Hepatocyte (in vitro differentiated cells): ENCODE measurements at regions not wholly inside any gene's neighbourhood (a gene's known extent, or its start where the extent isn't known, plus 50 kb on each side); places are given as distances from the start of the nearest gene placed in this dataset.

Experiments
- DNase-seq: peaks from one replicate; pipeline ENCODE4 v3.0.0-alpha.2; 2016; ENCODE audit warnings: low spot score
- H2AFZ ChIP-seq: fragments of 200-600 bp; sonication (generic); 2 replicates; pipeline ENCODE4 v1.6.0; 2016; ENCODE audit warnings: antibody characterized with exemption, mild to moderate bottlenecking
- H3K27ac ChIP-seq: fragments of 200-600 bp; sonication (generic); 2 replicates; pipeline ENCODE4 v1.5.1; 2016; ENCODE audit warnings: mild to moderate bottlenecking
- H3K27me3 ChIP-seq: fragments of 200-600 bp; sonication (generic); 2 replicates; pipeline ENCODE4 v1.6.1; 2016
- H3K36me3 ChIP-seq: fragments of 200-600 bp; sonication (generic); replicated peaks from 2 replicates; pipeline ENCODE4 v1.5.1; 2016; ENCODE audit warnings: low read depth; ENCODE audit not compliant: insufficient read depth
- H3K4me1 ChIP-seq: fragments of 200-600 bp; sonication (generic); 2 replicates; pipeline ENCODE4 v1.5.1; 2016; ENCODE audit warnings: mild to moderate bottlenecking, moderate library complexity; ENCODE audit not compliant: insufficient read depth
- H3K4me2 ChIP-seq: fragments of 200-600 bp; sonication (generic); 2 replicates; pipeline ENCODE4 v1.6.0; 2016
- H3K4me3 ChIP-seq: fragments of 200-600 bp; sonication (generic); 2 replicates; pipeline ENCODE4 v1.5.1; 2016; ENCODE audit warnings: mild to moderate bottlenecking
- H3K79me2 ChIP-seq: fragments of 200-600 bp; sonication (generic); 2 replicates; pipeline ENCODE4 v1.6.0; 2017; ENCODE audit warnings: mild to moderate bottlenecking
- H3K9me2 ChIP-seq: fragments of 200-600 bp; sonication (generic); replicated peaks from 2 replicates; pipeline ENCODE4 v1.6.0; 2017; ENCODE audit warnings: mild to moderate bottlenecking; ENCODE audit not compliant: insufficient read depth
- H3K9me3 ChIP-seq: fragments of 200-600 bp; sonication (generic); 2 replicates; pipeline ENCODE4 v1.5.1; 2016; ENCODE audit warnings: low read depth, mild to moderate bottlenecking
- H4K20me1 ChIP-seq: fragments of 200-600 bp; sonication (generic); 2 replicates; pipeline ENCODE4 v1.6.0; 2016; ENCODE audit warnings: mild to moderate bottlenecking; ENCODE audit not compliant: insufficient read depth, poor library complexity, severe bottlenecking
- EZH2 ChIP-seq: fragments of 200-600 bp; sonication (generic); IDR thresholded peaks from 2 replicates; pipeline ENCODE4 v1.6.1; 2016; ENCODE audit warnings: antibody characterized with exemption, mild to moderate bottlenecking, borderline replicate concordance
- EZH2phosphoT487 ChIP-seq: fragments of 200-600 bp; sonication (generic); IDR thresholded peaks from one replicate; pipeline ENCODE4 v1.6.1; 2018; ENCODE audit warnings: antibody characterized with exemption, mild to moderate bottlenecking, low read depth, moderate library complexity; ENCODE audit not compliant: unreplicated experiment, severe bottlenecking
- WGBS: methylation state at CpG from one replicate; pipeline ENCODE4 v1.1.6; 2016; ENCODE audit warnings: low lambda C conversion rate; ENCODE audit errors: missing lambda C conversion rate; 5-methylcytosine and 5-hydroxymethylcytosine counted together
- TF ChIP-seq, protein P1 (sequence below): fragments of 200-600 bp; sonication (generic); IDR thresholded peaks from 2 replicates; pipeline ENCODE4 v1.5.1; 2016; ENCODE audit warnings: antibody characterized with exemption, mild to moderate bottlenecking; ENCODE audit not compliant: poor library complexity

DNA sequence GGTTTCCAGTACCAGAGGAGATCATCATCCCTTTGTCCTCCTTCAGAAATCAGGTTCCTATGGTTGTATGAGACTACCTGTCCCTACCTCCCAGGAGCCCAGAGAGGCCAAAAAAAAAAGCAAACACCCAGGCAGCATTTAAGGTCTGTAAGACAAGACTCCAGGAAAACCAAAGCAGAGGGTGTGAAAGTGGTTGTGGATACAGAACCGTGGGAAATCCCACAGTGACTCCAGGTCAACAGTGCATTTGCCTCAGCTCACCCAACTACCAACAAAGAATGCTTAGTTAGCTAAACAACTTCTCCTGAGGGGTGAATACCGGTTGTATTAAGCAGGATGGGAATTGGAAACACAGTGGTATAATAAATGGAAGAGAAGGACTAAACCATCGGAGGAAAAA, 83.6 kb downstream of the LBH start:
- no peaks in the 10 kb centered on the region for H3K27me3 ChIP-seq
- H3K9me3 ChIP-seq, result no peaks in the 10 kb centered on the region
- H3K4me3 ChIP-seq, result no peak overlapping the region
- no peak overlapping the region for H2AFZ ChIP-seq
- no peaks in the 10 kb centered on the region for H4K20me1 ChIP-seq
- H3K27ac ChIP-seq, result no peak overlapping the region
- H3K4me2 ChIP-seq, result no peak overlapping the region
- no peaks in the 10 kb centered on the region for H3K4me1 ChIP-seq
- H3K36me3 ChIP-seq, result no peaks in the 10 kb centered on the region
- WGBS, result 78% methylated on average over 3 of the region's 3 CpGs
- TF ChIP-seq EZH2, result no peak
- TF ChIP-seq, protein P1, sequence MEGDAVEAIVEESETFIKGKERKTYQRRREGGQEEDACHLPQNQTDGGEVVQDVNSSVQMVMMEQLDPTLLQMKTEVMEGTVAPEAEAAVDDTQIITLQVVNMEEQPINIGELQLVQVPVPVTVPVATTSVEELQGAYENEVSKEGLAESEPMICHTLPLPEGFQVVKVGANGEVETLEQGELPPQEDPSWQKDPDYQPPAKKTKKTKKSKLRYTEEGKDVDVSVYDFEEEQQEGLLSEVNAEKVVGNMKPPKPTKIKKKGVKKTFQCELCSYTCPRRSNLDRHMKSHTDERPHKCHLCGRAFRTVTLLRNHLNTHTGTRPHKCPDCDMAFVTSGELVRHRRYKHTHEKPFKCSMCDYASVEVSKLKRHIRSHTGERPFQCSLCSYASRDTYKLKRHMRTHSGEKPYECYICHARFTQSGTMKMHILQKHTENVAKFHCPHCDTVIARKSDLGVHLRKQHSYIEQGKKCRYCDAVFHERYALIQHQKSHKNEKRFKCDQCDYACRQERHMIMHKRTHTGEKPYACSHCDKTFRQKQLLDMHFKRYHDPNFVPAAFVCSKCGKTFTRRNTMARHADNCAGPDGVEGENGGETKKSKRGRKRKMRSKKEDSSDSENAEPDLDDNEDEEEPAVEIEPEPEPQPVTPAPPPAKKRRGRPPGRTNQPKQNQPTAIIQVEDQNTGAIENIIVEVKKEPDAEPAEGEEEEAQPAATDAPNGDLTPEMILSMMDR, result no peak
- TF ChIP-seq EZH2phosphoT487, result no peak
- DNase-seq, result no peak
- H3K9me2 ChIP-seq, result no peaks in the 10 kb centered on the region
- H3K79me2 ChIP-seq, result no peaks in the 10 kb centered on the region

DNA sequence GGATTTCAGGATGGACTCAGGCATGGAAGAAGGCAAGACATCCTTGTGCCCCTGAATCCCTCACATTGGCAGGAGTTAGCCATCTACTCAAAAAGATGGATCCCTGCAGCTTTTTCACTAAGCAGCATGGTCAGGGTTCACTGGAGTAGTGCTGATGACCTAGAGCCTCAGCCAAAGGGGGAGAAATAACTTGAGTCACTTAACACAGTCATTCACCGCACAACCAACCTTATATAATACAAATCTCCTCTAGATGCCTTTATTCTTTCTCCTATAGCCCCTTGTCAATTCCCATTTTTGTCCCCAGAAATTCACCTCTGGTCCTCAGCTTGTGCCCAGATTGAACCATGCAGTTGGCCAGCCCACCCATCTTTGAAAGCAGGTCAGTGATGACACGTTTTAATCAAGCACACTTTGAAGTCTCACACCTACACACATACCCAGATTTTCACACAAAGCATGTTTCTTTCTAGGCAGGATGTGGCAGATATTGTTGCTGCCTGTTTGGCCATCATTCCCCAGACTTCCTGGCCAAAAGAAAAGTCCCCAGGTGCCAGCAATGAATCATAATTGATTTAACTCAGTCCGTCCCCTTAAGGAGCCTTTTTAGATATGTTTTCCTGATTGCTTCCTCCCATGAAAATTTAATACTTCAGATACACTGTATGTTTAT, 84.2 kb downstream of the LBH start:
- DNase-seq, result no peak
- no peaks in the 10 kb centered on the region for H4K20me1 ChIP-seq
- no peaks in the 10 kb centered on the region for H3K9me2 ChIP-seq
- H3K79me2 ChIP-seq, result no peaks in the 10 kb centered on the region
- H3K4me2 ChIP-seq, result no peak overlapping the region
- TF ChIP-seq, protein P1, result no peak
- no peak overlapping the region for H3K27ac ChIP-seq
- no peaks in the 10 kb centered on the region for H3K9me3 ChIP-seq
- H3K4me3 ChIP-seq, result no peak overlapping the region
- H3K36me3 ChIP-seq, result no peaks in the 10 kb centered on the region
- WGBS, result 85% methylated on average over 3 of the region's 3 CpGs
- H2AFZ ChIP-seq, result no peak overlapping the region
- no peaks in the 10 kb centered on the region for H3K4me1 ChIP-seq
- H3K27me3 ChIP-seq, result no peaks in the 10 kb centered on the region

DNA sequence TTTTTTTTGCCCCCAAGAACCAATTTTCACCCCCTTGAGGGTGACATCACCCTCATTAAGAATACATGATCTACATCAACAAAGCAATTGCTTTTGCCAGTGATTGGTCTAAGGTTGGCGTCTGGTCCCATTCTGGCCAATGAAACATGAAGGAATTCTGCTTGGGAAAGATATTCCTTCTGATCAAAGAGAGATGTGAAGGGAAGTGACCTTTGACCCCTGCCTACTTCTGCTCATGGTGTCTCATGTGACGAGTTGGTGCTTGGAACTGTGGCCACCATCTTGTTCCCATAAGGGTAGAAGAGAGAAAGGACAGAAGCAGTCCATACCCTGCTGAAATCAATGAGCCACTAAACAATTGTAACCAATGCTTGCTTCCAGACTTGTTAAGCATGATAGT, 85.1 kb downstream of the LBH start:
- no peak overlapping the region for H3K27ac ChIP-seq
- no peaks in the 10 kb centered on the region for H3K27me3 ChIP-seq
- no peaks in the 10 kb centered on the region for H3K9me3 ChIP-seq
- H3K4me3 ChIP-seq, result no peak overlapping the region
- no peak overlapping the region for H3K4me2 ChIP-seq
- no peaks in the 10 kb centered on the region for H3K36me3 ChIP-seq
- no peak overlapping the region for H2AFZ ChIP-seq
- WGBS, result 84% methylated on average over 2 of the region's 2 CpGs
- H3K79me2 ChIP-seq, result no peaks in the 10 kb centered on the region
- no peaks in the 10 kb centered on the region for H3K9me2 ChIP-seq
- no peaks in the 10 kb centered on the region for H4K20me1 ChIP-seq
- DNase-seq, result no peak
- TF ChIP-seq EZH2phosphoT487, result no peak
- TF ChIP-seq, protein P1, result no peak
- TF ChIP-seq EZH2, result no peak
- no peaks in the 10 kb centered on the region for H3K4me1 ChIP-seq
